ELR (cell line): ENCODE measurements at regions not wholly inside any gene's neighbourhood (a gene's known extent, or its start where the extent isn't known, plus 50 kb on each side); places are given as distances from the start of the nearest gene placed in this dataset.

Experiments used
- DNase-seq: peaks from one replicate; pipeline ENCODE4 v3.0.0-alpha.2; 2015; ENCODE audit warnings: low read depth

- no peak for DNase-seq
Observed at GRCh38 chr2:100660851-100661584, 98.2 kb downstream of the PDCL3 start.

GRCh38 chr2:100662866-100663265 lies 100.1 kb downstream of the PDCL3 start:
- no peak for DNase-seq

- DNase-seq, result no peak
Observed at GRCh38 chr2:100664021-100664755, 101.4 kb downstream of the PDCL3 start.

- DNase-seq, result no peak
Observed at GRCh38 chr2:100664756-100665101, 101.9 kb downstream of the PDCL3 start.

DNA sequence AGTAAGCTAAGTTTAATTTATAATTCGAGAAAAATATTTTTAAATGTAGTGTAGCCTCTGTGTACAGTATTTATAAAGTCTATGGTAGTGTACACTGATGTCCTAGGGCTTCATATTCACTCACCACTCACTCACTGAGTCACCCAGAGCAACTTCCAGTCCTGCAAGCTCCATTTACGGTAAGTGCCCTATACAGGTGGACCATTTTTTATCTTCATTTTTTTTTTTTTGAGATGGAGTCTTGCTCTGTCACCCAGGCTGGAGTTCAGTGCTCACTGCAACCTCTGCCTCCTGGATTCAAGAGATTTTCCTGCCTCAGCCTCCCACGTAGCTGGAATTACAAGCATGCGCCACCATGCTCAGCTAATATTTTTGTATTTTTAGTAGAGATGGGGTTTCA lies 104.2 kb downstream of the PDCL3 start:
- DNase-seq, result no peak

GRCh38 chr2:100667801-100668200 lies 105.0 kb downstream of the PDCL3 start:
- no peak for DNase-seq

DNA sequence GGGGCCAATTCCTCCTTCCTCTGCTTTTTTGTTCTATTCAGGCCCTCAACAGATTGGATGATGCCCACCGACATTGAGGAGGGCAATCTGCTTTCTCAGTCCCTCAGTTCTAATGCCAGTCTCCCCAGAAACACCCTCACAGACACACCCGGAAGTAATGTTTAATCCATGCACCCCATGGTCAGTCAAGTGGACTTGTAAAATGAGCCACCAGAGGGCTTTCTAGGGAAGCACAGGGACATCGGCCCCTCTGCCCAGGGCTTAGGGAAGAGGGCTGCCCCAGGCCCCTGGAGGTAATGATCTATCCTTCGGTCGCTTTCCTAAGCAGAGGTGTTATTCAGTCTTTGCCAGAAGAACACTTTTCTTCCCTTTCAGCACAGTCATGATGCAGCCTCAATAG lies 107.4 kb downstream of the PDCL3 start:
- DNase-seq, result peak; percentile 9

DNA sequence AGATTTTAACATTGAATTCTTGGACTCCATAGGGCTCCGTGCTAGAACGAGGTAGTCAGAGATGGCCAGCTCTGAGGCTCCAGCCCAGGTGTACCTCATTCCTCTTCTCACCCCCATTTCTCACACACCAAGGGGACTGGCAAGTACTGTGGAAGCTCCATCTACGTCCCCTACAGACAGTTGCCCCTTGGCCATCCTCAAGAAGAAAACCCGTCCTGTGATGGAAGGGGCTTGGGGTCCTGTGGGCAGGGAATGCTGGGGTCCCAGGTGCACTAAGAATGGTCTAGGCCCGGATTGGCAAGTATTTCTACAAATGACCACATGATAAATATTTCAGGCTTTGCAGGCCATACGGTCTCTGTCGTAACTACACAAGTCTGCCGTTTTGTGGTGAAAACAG lies 110.3 kb downstream of the PDCL3 start:
- no peak for DNase-seq

- DNase-seq, result no peak
Observed at GRCh38 chr2:100673691-100674485, 111.1 kb downstream of the PDCL3 start.

- DNase-seq, result no peak
Observed at GRCh38 chr2:100674666-100675065, 111.9 kb downstream of the PDCL3 start.

GRCh38 chr2:100675373-100675772 lies 112.6 kb downstream of the PDCL3 start:
- DNase-seq, result no peak

- no peak for DNase-seq
Observed at GRCh38 chr2:100675855-100676254, 113.1 kb downstream of the PDCL3 start.

DNA sequence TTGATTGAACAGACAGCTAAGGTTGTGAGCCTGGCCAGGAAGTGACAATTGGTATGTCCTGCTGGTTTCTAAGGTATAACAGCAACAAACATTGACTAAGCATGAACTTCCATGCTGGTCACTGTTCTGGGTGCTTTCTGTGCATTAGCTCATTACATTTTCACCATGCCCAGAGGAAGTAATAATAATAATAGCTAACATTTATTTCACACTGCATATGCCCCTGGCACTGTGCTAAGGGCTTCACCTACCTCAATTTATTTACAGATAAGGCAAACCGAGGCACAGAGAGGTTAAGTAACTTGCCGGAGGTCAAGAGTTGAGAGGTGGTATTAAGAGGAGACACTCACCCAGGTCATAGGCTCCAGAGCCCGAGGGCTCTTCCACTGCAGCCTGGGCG lies 113.6 kb downstream of the PDCL3 start:
- DNase-seq, result no peak

DNA sequence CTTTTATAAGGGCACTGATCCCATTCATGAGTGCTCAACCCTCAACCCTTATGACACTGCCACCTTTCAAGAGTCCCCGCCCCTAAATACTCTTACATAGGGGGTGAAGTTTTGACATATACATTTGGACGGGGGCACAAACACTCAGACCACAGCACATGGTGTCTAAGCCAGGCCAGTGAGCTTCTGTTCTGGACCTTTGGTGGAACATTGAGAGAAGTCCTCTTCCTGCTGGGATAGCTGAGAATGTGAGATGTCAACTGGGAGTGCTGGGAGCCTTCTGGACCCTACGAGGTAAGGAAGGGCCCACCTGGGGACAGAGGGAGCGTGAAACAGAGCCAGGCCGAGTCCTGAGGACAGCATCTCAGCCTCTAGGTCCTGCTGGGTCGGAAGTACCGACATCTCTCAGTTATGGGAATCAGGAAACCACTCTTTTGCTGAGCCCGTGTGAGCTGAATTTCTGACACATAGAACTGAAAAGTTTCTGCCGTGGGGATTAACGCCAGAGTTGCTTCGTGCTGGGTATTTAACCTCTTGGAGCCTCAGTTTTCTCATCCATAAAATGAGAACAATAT lies 114.9 kb downstream of the PDCL3 start:
- DNase-seq, result no peak

- no peak for DNase-seq
Observed at GRCh38 chr2:100679211-100679610, 116.4 kb downstream of the PDCL3 start.

- DNase-seq, result no peak
Observed at GRCh38 chr2:100682536-100682935, 119.7 kb downstream of the PDCL3 start.

DNA sequence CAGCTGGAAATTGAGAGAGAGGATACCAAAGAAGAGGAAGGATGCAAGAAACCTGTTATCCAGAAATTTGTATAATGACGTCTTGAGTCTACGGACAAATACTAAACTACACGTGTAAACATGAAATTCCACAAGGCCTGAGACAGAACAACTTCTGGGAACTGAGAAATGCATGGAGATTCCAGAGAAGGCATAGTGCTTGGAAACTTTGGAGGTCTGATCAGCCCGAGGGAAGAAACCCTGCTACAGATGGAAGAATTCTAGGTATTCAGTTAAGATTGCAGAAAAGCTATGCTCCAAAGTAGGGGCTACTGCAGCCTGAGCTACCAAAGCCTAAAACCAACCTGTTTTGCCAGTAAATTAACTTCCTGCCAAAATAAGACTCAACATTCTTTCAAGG lies 120.4 kb downstream of the PDCL3 start:
- DNase-seq, result no peak

DNA sequence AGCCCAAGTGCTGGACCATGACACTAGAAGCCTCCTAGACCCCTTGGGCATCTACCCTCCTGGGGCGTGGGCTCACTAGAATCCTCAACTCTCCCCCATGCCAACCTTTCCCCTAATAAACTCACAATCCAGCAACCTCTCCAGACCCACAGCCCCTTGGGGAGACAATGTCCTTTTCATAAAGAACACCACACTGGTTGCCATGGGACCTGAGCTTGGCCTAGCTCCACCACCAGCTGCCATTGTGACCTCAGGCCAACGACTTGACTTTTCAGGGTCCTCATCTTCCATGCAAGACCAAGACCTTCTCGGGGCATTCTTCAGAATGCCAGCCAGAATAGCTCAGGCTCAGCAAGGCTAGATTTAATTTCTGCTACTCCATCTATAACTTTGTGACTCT lies 128.1 kb upstream of the NPAS2 start:
- no peak for DNase-seq

GRCh38 chr2:100692381-100692780 lies 127.6 kb upstream of the NPAS2 start:
- peak; percentile 5 for DNase-seq

- DNase-seq, result no peak
Observed at GRCh38 chr2:100692906-100693305, 127.0 kb upstream of the NPAS2 start.

DNA sequence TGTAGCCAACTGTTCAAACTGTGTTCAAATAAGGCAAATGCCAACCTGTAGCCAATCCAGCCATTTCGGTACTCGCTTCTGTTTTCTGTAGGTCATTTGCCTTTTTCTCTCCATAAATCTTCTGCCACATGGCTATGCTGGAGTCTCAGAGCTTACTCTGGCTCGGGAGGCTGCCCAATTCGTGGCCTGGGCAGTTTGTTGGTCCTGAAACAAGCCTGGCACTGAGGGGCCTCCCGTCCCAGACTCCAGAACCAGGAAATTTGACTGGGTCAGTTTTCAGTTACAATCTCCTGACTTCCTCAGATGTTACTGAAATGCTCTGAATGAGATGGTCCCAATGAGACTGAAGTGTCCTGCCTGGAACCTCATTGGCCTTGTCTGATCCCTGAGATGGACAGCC lies 120.8 kb upstream of the NPAS2 start:
- DNase-seq, result no peak

DNA sequence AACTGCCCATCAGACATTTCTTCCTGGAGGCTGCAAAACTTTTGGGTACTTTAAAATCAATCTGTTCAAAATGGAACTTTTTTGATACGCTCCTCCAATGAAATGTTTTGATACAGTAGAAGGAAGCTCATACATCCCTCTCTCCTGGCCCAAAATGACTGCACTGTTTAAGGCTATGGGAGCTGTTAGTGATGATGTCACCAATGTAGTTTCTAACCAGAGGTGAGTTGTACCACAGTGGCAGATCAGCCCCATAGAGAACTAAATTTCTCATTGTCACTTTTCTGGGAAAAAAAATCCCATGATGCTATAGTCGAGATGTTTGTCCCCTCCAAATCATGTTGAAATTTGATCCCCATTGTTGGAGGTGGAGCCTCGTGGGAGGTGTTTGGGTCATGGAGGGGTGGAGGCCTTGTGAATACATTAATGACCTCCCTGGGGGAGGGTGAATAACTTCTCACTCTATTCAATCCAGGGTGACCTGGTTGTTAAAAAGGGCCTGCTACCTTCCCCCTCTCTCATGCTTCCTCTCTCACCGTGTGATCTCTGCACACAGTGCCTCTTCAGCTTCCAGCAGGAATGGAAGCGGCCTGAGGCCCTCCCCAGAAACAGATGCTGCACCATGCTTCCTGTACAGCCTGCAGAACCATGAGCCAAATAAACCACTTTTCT lies 117.4 kb upstream of the NPAS2 start:
- DNase-seq, result no peak
